Astrocyte of the cerebellum (primary cell): ENCODE measurements at regions not wholly inside any gene's neighbourhood (a gene's known extent, or its start where the extent isn't known, plus 50 kb on each side); places are given as distances from the start of the nearest gene placed in this dataset.

Experiments
- DNase-seq: peaks from one replicate; pipeline ENCODE4 v3.0.0-alpha.2; 2011; ENCODE audit warnings: low read depth
- H3K4me3 ChIP-seq: 2 replicates; pipeline ENCODE4 v1.5.1; 2011; ENCODE audit warnings: mild to moderate bottlenecking, low read depth, low read length, moderate library complexity
- CTCF ChIP-seq: IDR thresholded peaks from 2 replicates; pipeline ENCODE4 v1.5.1; 2012; ENCODE audit warnings: low read length, low read depth, moderate library complexity, mild to moderate bottlenecking; ENCODE audit errors: missing control alignments
- in situ Hi-C: cut with HindIII; loops from 2 replicates; pipeline ENCODE4 v1.10.0; 2017; ENCODE audit warnings: low sequenced_read_pairs

- TF ChIP-seq CTCF = no peak
- in situ Hi-C loops = no loop called here
- no peak overlapping the region for H3K4me3 ChIP-seq
- DNase-seq = no peak
Measured at GRCh38 chr5:174335682-174336364, 290.3 kb downstream of the NSG2 start.

- no peak for DNase-seq
- TF ChIP-seq CTCF = no peak
- in situ Hi-C loops = no loop called here
Measured at GRCh38 chr5:174336479-174336878, 291.0 kb downstream of the NSG2 start.

GRCh38 chr5:174337276-174338184, 292.0 kb downstream of the NSG2 start:
- TF ChIP-seq CTCF = no peak
- no peak overlapping the region for H3K4me3 ChIP-seq
- in situ Hi-C loops = no loop called here
- DNase-seq = no peak

More at GRCh38 chr5:174336479-174336878, 291.0 kb downstream of the NSG2 start:
- H3K4me3 ChIP-seq = no peak overlapping the region

GRCh38 chr5:174338185-174339010, 292.9 kb downstream of the NSG2 start:
- H3K4me3 ChIP-seq = no peak overlapping the region
- in situ Hi-C loops = no loop called here
- DNase-seq = no peak
- no peak for TF ChIP-seq CTCF

- no peak for TF ChIP-seq CTCF
- no peak for DNase-seq
- H3K4me3 ChIP-seq = no peak overlapping the region
- in situ Hi-C loops = no loop called here
Measured at GRCh38 chr5:174339130-174339529, 293.6 kb downstream of the NSG2 start.

- TF ChIP-seq CTCF = no peak
- DNase-seq = no peak
- in situ Hi-C loops = no loop called here
- H3K4me3 ChIP-seq = no peak overlapping the region
Measured at GRCh38 chr5:174340226-174340625, 294.7 kb downstream of the NSG2 start.
